CD8-positive, alpha-beta memory T cell (primary cell): ENCODE measurements at regions not wholly inside any gene's neighbourhood (a gene's known extent, or its start where the extent isn't known, plus 50 kb on each side); places are given as distances from the start of the nearest gene placed in this dataset.

Experiments
- CTCF ChIA-PET: fragments of 350-600 bp; sonication (Branson Sonifier 250); formaldehyde crosslinking; loops from one replicate; lab custom pipeline; 2021; ENCODE audit warnings: antibody characterized with exemption; lab: Charles Lee
- POLR2A ChIA-PET: fragments of 350-600 bp; sonication (Branson Sonifier 250); formaldehyde crosslinking; loops from one replicate; lab custom pipeline; 2021; ENCODE audit warnings: antibody characterized with exemption; lab: Charles Lee
- DNase-seq, 5 donors: peaks; one replicate each; pipeline versions ENCODE4 v3.0.0 to v3.0.0-alpha.2; 2020 to 2022; ENCODE audit warnings: mixed read lengths in 1 of 5
- H3K27ac ChIP-seq: one replicate; pipeline ENCODE4 v1.7.0; 2013; ENCODE audit warnings: low read depth, mild to moderate bottlenecking, low read length, moderate library complexity
- H3K27me3 ChIP-seq: 2 replicates; pipeline ENCODE4 v1.7.0; 2013; ENCODE audit warnings: low read length, mild to moderate bottlenecking; ENCODE audit not compliant: insufficient read depth, poor library complexity, severe bottlenecking
- H3K36me3 ChIP-seq: 2 replicates; pipeline ENCODE4 v1.7.0; 2013; ENCODE audit warnings: mild to moderate bottlenecking, low read length, moderate library complexity; ENCODE audit not compliant: insufficient read depth
- H3K4me1 ChIP-seq: 2 replicates; pipeline ENCODE4 v1.7.0; 2013; ENCODE audit warnings: mild to moderate bottlenecking, low read length, moderate library complexity; ENCODE audit not compliant: insufficient read depth
- H3K4me3 ChIP-seq: 2 replicates; pipeline ENCODE4 v1.7.0; 2013; ENCODE audit warnings: mild to moderate bottlenecking, low read length
- H3K9me3 ChIP-seq: 2 replicates; pipeline ENCODE4 v1.7.0; 2013; ENCODE audit warnings: mild to moderate bottlenecking, low read length
- H3K27ac Mint-ChIP-seq, 8 donors: one replicate each; pipeline ENCODE4 v1.8.0; 2020 to 2021; ENCODE audit warnings: mixed read lengths in 8 of 8, mild to moderate bottlenecking in 6 of 8, inconsistent platforms in 3 of 8, moderate library complexity in 3 of 8
- H3K27me3 Mint-ChIP-seq, 2 donors: one replicate each; pipeline ENCODE4 v1.8.0; 2020 to 2021; ENCODE audit warnings: mixed read lengths in 2 of 2, mild to moderate bottlenecking in 1 of 2, moderate library complexity in 1 of 2
- H3K36me3 Mint-ChIP-seq, 3 donors: one replicate each; pipeline ENCODE4 v1.8.0; 2020 to 2021; ENCODE audit warnings: mixed read lengths in 3 of 3, inconsistent platforms in 1 of 3, mild to moderate bottlenecking in 1 of 3
- H3K4me1 Mint-ChIP-seq, 3 donors: one replicate each; pipeline ENCODE4 v1.8.0; 2020 to 2021; ENCODE audit warnings: mixed read lengths in 3 of 3, inconsistent platforms in 1 of 3, mild to moderate bottlenecking in 1 of 3
- H3K4me3 Mint-ChIP-seq, 7 donors: one replicate each; pipeline ENCODE4 v1.8.0; 2020 to 2021; ENCODE audit warnings: mixed read lengths in 7 of 7, mild to moderate bottlenecking in 6 of 7, moderate library complexity in 4 of 7, inconsistent platforms in 2 of 7
- H3K9me3 Mint-ChIP-seq, 5 donors: one replicate each; pipeline ENCODE4 v1.8.0; 2020 to 2022; ENCODE audit warnings: mixed read lengths in 5 of 5, mild to moderate bottlenecking in 3 of 5, moderate library complexity in 2 of 5, inconsistent platforms in 1 of 5

GRCh38 chr1:169031566-169032224 is 74.8 kb upstream of the ATP1B1 start:
- no peaks in the 10 kb centered on the region for H3K27me3 ChIP-seq
- H3K4me1 Mint-ChIP-seq, result no peaks in the 10 kb centered on the region
- H3K36me3 ChIP-seq, result no peaks in the 10 kb centered on the region
- ChIA-PET POLR2A (no interaction called here), CTCF (no interaction called here)
- no peaks in the 10 kb centered on the region for H3K4me1 ChIP-seq
- peaks cover 1 to 10% (median 6%) of the 10 kb centered on the region in 5 donors for H3K9me3 Mint-ChIP-seq
- H3K27ac Mint-ChIP-seq, result no peak overlapping the region
- H3K4me3 ChIP-seq, result no peak overlapping the region
- H3K4me3 Mint-ChIP-seq, result no peak overlapping the region
- peaks cover 0 to 9% (median 1%) of the 10 kb centered on the region in 3 donors for H3K36me3 Mint-ChIP-seq
- no peaks in the 10 kb centered on the region for H3K9me3 ChIP-seq
- H3K27me3 Mint-ChIP-seq, result peaks cover 0 to 2% of the 10 kb centered on the region in 2 donors
- DNase-seq, result no peak
- no peak overlapping the region for H3K27ac ChIP-seq

- H3K36me3 Mint-ChIP-seq, result peaks cover 0 to 12% (median 1%) of the 10 kb centered on the region in 3 donors
- peaks cover 32% of the 10 kb centered on the region for H3K4me1 ChIP-seq
- H3K27me3 Mint-ChIP-seq, result peaks cover 4 to 6% of the 10 kb centered on the region in 2 donors
- H3K27ac ChIP-seq, result no peak overlapping the region
- H3K27ac Mint-ChIP-seq, result no peak overlapping the region
- ChIA-PET POLR2A (no interaction called here), CTCF (interaction anchor here (1.8 kb wide), 1 partner anchor 9 kb away, joined by 3 read pairs; no protein-coding TSS in a partner anchor)
- H3K4me3 Mint-ChIP-seq, result no peak overlapping the region
- no peak for DNase-seq
- peaks cover 30 to 33% (median 31%) of the 10 kb centered on the region in 3 donors for H3K4me1 Mint-ChIP-seq
- H3K9me3 ChIP-seq, result no peaks in the 10 kb centered on the region
- peaks cover 8 to 12% (median 11%) of the 10 kb centered on the region in 5 donors for H3K9me3 Mint-ChIP-seq
- no peaks in the 10 kb centered on the region for H3K27me3 ChIP-seq
- no peaks in the 10 kb centered on the region for H3K36me3 ChIP-seq
- no peak overlapping the region for H3K4me3 ChIP-seq
Measured at GRCh38 chr1:169041366-169041765, 65.1 kb upstream of the ATP1B1 start.

- H3K36me3 ChIP-seq, result no peaks in the 10 kb centered on the region
- ChIA-PET CTCF (no interaction called here), POLR2A (no interaction called here)
- Mint-ChIP-seq H3K36me3 (peaks cover 0 to 2% (median 0%) of the 10 kb centered on the region in 3 donors), H3K4me1 (peaks cover 30 to 33% (median 31%) of the 10 kb centered on the region in 3 donors), H3K9me3 (peaks cover 0 to 7% (median 2%) of the 10 kb centered on the region in 5 donors), H3K4me3 (no peak overlapping the region), H3K27ac (peak overlapping the region in 2 of 8 donors; percentile 80 to 96), H3K27me3 (peaks cover 0 to 4% of the 10 kb centered on the region in 2 donors)
- DNase-seq, result no peak
- H3K9me3 ChIP-seq, result no peaks in the 10 kb centered on the region
- no peak overlapping the region for H3K27ac ChIP-seq
- H3K4me3 ChIP-seq, result no peak overlapping the region
- H3K27me3 ChIP-seq, result no peaks in the 10 kb centered on the region
- peaks cover 32% of the 10 kb centered on the region for H3K4me1 ChIP-seq
Measured at GRCh38 chr1:169042377-169042776, 64.1 kb upstream of the ATP1B1 start.

GRCh38 chr1:169043823-169044222 is 62.7 kb upstream of the ATP1B1 start:
- Histone ChIP-seq H3K27me3 (no peaks in the 10 kb centered on the region), H3K9me3 (no peaks in the 10 kb centered on the region), H3K27ac (no peak overlapping the region), H3K4me3 (no peak overlapping the region), H3K4me1 (peaks cover 32% of the 10 kb centered on the region), H3K36me3 (no peaks in the 10 kb centered on the region)
- H3K9me3 Mint-ChIP-seq, result no peaks in the 10 kb centered on the region
- H3K4me1 Mint-ChIP-seq, result peaks cover 30 to 33% (median 31%) of the 10 kb centered on the region in 3 donors
- no peaks in the 10 kb centered on the region for H3K36me3 Mint-ChIP-seq
- CTCF ChIA-PET, result no interaction called here
- POLR2A ChIA-PET, result no interaction called here
- peak overlapping the region; percentile 15 to 96 (median 60) for H3K27ac Mint-ChIP-seq
- peaks cover 0 to 4% of the 10 kb centered on the region in 2 donors for H3K27me3 Mint-ChIP-seq
- DNase-seq, result no peak
- H3K4me3 Mint-ChIP-seq, result peak overlapping the region in 5 of 7 donors; percentile 30 to 68 (median 57)

GRCh38 chr1:169044296-169044695 is 62.2 kb upstream of the ATP1B1 start:
- no peaks in the 10 kb centered on the region for H3K9me3 ChIP-seq
- H3K4me3 Mint-ChIP-seq, result peak overlapping the region in 6 of 7 donors; percentile 0 to 71 (median 60)
- no peak overlapping the region for H3K27ac ChIP-seq
- POLR2A ChIA-PET, result no interaction called here
- H3K36me3 Mint-ChIP-seq, result no peaks in the 10 kb centered on the region
- no peaks in the 10 kb centered on the region for H3K36me3 ChIP-seq
- H3K9me3 Mint-ChIP-seq, result no peaks in the 10 kb centered on the region
- peaks cover 0 to under 1% of the 10 kb centered on the region in 2 donors for H3K27me3 Mint-ChIP-seq
- no peak overlapping the region for H3K4me3 ChIP-seq
- DNase-seq, result peak; percentile 4 to 46 (median 40)
- CTCF ChIA-PET, result no interaction called here
- H3K27me3 ChIP-seq, result no peaks in the 10 kb centered on the region
- H3K4me1 ChIP-seq, result peaks cover 32% of the 10 kb centered on the region
- peak overlapping the region in 7 of 8 donors; percentile 15 to 93 (median 54) for H3K27ac Mint-ChIP-seq
- peaks cover 30 to 33% (median 31%) of the 10 kb centered on the region in 3 donors for H3K4me1 Mint-ChIP-seq

- Mint-ChIP-seq H3K4me1 (peaks cover 30 to 33% (median 31%) of the 10 kb centered on the region in 3 donors), H3K27me3 (no peaks in the 10 kb centered on the region), H3K9me3 (no peaks in the 10 kb centered on the region), H3K36me3 (no peaks in the 10 kb centered on the region), H3K4me3 (peak overlapping the region in 2 of 7 donors; percentile 41 to 60), H3K27ac (peak overlapping the region in 4 of 8 donors; percentile 8 to 52 (median 36))
- no peaks in the 10 kb centered on the region for H3K9me3 ChIP-seq
- H3K4me3 ChIP-seq, result no peak overlapping the region
- peaks cover 32% of the 10 kb centered on the region for H3K4me1 ChIP-seq
- no peak overlapping the region for H3K27ac ChIP-seq
- no peaks in the 10 kb centered on the region for H3K36me3 ChIP-seq
- H3K27me3 ChIP-seq, result no peaks in the 10 kb centered on the region
- POLR2A ChIA-PET, result no interaction called here
- CTCF ChIA-PET, result no interaction called here
- DNase-seq, result no peak
Measured at GRCh38 chr1:169044971-169045370, 61.5 kb upstream of the ATP1B1 start.

- peaks cover 32% of the 10 kb centered on the region for H3K4me1 ChIP-seq
- POLR2A ChIA-PET, result no interaction called here
Measured at GRCh38 chr1:169046671-169047070, 59.8 kb upstream of the ATP1B1 start.

GRCh38 chr1:169047074-169047473 is 59.4 kb upstream of the ATP1B1 start:
- ChIA-PET POLR2A (no interaction called here), CTCF (no interaction called here)
- DNase-seq, result no peak
- Histone ChIP-seq H3K36me3 (no peaks in the 10 kb centered on the region), H3K4me3 (no peak overlapping the region), H3K9me3 (no peaks in the 10 kb centered on the region), H3K27ac (no peak overlapping the region), H3K27me3 (no peaks in the 10 kb centered on the region), H3K4me1 (peaks cover 32% of the 10 kb centered on the region)
- Mint-ChIP-seq H3K36me3 (no peaks in the 10 kb centered on the region), H3K4me3 (no peak overlapping the region), H3K9me3 (no peaks in the 10 kb centered on the region), H3K4me1 (peaks cover 30 to 33% (median 31%) of the 10 kb centered on the region in 3 donors), H3K27me3 (no peaks in the 10 kb centered on the region), H3K27ac (peak overlapping the region in 1 of 8 donors; percentile 29)

More at GRCh38 chr1:169046671-169047070, 59.8 kb upstream of the ATP1B1 start:
- Mint-ChIP-seq H3K4me1 (peaks cover 30 to 33% (median 31%) of the 10 kb centered on the region in 3 donors), H3K4me3 (peak overlapping the region in 1 of 7 donors; percentile 29), H3K27me3 (no peaks in the 10 kb centered on the region), H3K36me3 (no peaks in the 10 kb centered on the region), H3K9me3 (no peaks in the 10 kb centered on the region), H3K27ac (peak overlapping the region in 1 of 8 donors; percentile 48)
- no peaks in the 10 kb centered on the region for H3K36me3 ChIP-seq
- H3K9me3 ChIP-seq, result no peaks in the 10 kb centered on the region
- CTCF ChIA-PET, result no interaction called here
- H3K27me3 ChIP-seq, result no peaks in the 10 kb centered on the region
- no peak for DNase-seq
- no peak overlapping the region for H3K27ac ChIP-seq
- H3K4me3 ChIP-seq, result no peak overlapping the region
